Neuron (in vitro differentiated cells): ENCODE measurements at regions not wholly inside any gene's neighbourhood (a gene's known extent, or its start where the extent isn't known, plus 50 kb on each side); places are given as distances from the start of the nearest gene placed in this dataset.
"Not testable (repeated sequence)": the region's sequence is repeated elsewhere in the genome, so short reads cannot be mapped to it uniquely, and the experiment has no call there.

ENCODE experiments used
- H2AFZ ChIP-seq: one replicate; pipeline ENCODE4 v1.6.1; 2013; ENCODE audit warnings: low read depth, mild to moderate bottlenecking, inconsistent platforms, low read length, moderate library complexity
- H3K27me3 ChIP-seq: one replicate; pipeline ENCODE4 v1.6.1; 2013; ENCODE audit warnings: low read length; ENCODE audit not compliant: insufficient read depth
- H3K36me3 ChIP-seq: one replicate; pipeline ENCODE4 v1.6.1; 2013; ENCODE audit warnings: low read length; ENCODE audit not compliant: insufficient read depth
- H3K4me1 ChIP-seq: one replicate; pipeline ENCODE4 v1.6.1; 2013; ENCODE audit warnings: low read length; ENCODE audit not compliant: insufficient read depth
- H3K4me3 ChIP-seq: 2 replicates; pipeline ENCODE4 v1.5.1; 2013; ENCODE audit warnings: mild to moderate bottlenecking, low read length, moderate library complexity
- H3K9me3 ChIP-seq: one replicate; pipeline ENCODE4 v1.6.1; 2013; ENCODE audit warnings: low read length

GRCh38 chr5:142398730-142399055, 73.9 kb upstream of the SPRY4 start:
- H3K27me3 ChIP-seq, result no peaks in the 10 kb centered on the region

DNA sequence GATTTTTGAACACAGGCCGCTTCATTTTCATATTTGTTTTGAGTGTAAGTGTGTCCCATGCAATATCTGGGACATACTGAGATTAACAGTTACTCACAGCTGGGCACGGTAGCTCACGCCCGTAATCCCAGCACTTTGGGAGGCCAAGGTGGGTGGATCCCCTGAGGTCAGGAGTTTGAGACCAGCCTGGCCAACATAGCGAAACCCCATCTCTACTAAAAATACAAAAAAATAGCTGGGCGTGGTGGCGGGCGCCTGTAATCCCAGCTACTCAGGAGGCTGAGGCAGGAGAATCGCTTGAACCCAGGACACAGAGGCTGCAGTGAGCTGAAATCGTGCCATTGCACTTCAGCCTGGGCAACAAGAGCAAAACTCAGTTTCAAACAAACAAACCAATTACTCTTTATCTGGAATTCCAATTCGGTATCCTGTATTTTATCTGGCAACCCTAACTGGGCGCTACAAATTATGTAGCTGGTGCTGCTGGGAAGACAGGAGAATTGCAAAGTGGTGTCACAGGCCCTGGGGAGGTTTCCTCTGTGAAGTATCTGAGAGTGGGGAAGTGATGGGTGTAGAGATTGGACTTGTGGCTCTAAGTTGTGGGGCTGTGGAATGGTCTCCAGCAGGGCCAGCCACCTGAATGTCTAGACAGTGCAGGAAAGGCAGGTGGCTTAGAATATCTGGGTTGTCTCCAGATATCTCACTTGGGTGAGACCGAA, 73.3 kb upstream of the SPRY4 start:
- not testable (repeated sequence) for H3K9me3 ChIP-seq, H3K4me1 ChIP-seq, H2AFZ ChIP-seq, H3K27me3 ChIP-seq, H3K36me3 ChIP-seq, H3K4me3 ChIP-seq

More at GRCh38 chr5:142398730-142399055, 73.9 kb upstream of the SPRY4 start:
- Histone ChIP-seq H3K9me3 (peaks cover 8% of the 10 kb centered on the region), H3K4me3 (no peak overlapping the region), H3K36me3 (no peaks in the 10 kb centered on the region), H2AFZ (no peak overlapping the region), H3K4me1 (no peaks in the 10 kb centered on the region)

DNA sequence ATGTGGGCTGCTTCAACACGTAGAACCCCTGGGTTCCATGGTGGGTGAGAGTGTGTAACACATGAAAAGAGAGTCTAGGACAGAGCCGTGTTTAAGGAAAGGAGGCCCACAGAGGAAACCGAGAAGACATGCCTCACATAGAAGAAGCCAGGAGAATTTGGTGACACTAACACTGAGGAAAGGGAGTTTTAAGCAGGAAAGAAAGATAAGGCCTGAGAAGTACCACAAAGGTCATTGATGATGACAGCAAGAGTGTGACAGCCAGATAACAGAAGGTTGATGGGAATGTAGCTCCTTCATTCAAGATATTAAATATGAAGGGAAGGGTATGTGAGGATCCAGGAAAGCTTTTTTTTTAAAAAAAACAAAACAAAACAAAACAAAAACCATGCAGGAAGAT, 72.4 kb upstream of the SPRY4 start:
- Histone ChIP-seq H3K27me3 (no peaks in the 10 kb centered on the region), H3K9me3 (peaks cover 8% of the 10 kb centered on the region), H3K4me3 (no peak overlapping the region), H3K36me3 (no peaks in the 10 kb centered on the region), H2AFZ (no peak overlapping the region), H3K4me1 (no peaks in the 10 kb centered on the region)

DNA sequence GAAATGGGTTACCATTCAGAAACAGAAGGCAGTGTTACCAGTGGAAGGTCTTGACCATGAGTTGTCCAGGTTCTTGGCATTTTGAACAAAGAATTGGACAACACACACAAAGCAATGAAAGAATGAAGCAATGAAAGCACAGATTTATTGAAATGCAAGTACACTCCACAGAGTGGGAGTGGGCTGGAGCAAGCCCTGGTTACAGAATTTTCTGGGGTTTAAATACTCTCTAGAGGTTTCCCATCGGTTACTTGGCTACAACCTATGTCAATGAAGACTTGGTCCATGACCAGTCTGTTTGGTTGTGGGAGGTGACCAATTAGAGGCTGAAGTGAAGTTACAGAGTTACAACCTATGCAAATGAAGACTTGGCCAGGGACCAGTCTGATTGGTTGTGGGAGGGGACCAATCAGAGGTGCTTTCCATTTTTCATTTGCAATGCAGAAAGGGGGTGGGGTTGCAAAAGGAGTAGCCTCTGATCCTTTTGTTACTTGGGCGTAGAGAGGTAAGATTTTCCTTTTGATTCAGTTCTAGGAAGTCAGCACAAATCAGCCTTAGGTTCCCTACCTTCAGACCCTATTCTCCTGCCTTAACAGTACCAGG, 71.7 kb upstream of the SPRY4 start:
- no peaks in the 10 kb centered on the region for H3K36me3 ChIP-seq
- no peaks in the 10 kb centered on the region for H3K4me1 ChIP-seq
- H3K9me3 ChIP-seq, result peaks cover 8% of the 10 kb centered on the region
- no peak overlapping the region for H3K4me3 ChIP-seq
- H3K27me3 ChIP-seq, result no peaks in the 10 kb centered on the region
- H2AFZ ChIP-seq, result no peak overlapping the region

GRCh38 chr5:142395334-142395733, 70.5 kb upstream of the SPRY4 start:
- Histone ChIP-seq H3K9me3 (peaks cover 8% of the 10 kb centered on the region), H2AFZ (no peak overlapping the region), H3K36me3 (no peaks in the 10 kb centered on the region), H3K4me3 (no peak overlapping the region), H3K4me1 (peaks cover 7% of the 10 kb centered on the region), H3K27me3 (no peaks in the 10 kb centered on the region)

DNA sequence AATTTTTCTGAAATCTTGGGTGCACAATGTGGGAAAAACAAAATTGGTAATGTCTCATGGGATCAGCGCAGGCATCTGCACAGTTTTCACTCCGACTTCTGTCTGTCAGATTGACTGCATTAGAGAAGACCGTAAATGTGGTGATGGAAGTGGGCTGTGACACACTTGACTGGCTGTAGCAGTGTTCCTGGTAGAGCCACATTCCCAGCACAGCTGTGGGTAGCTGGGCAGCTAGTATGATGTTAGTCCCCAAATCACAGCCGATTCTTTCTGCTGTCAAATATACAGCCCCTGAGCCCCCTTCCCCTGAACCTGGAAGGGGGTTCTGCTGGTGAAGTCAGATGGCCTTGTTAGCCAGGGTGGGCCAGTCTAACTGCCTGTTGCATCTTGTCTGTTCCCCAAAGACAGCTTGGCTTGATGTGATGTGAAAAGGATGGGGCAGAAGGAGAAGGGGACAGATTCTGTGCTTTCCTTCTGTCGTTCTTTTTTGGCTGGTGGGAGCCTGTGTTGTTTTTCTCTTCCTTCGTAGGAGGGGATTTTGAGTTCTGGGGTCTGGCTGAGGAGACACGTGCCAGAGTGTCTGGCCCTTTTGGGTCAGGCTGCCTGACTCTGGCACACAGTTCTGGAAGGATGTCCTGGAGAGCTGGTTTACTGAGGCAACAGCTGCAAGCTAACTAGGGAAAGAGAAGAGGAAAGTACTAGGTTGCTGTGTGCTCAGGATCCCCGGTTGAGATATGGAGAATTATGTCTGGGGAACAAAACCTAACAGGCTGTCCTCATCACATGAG, 66.4 kb upstream of the SPRY4 start:
- Histone ChIP-seq H3K4me1 (peaks cover 16% of the 10 kb centered on the region), H3K27me3 (no peaks in the 10 kb centered on the region)

GRCh38 chr5:142390334-142390733, 65.5 kb upstream of the SPRY4 start:
- no peaks in the 10 kb centered on the region for H3K36me3 ChIP-seq
- no peak overlapping the region for H3K4me3 ChIP-seq
- H3K27me3 ChIP-seq, result no peaks in the 10 kb centered on the region
- H3K9me3 ChIP-seq, result no peaks in the 10 kb centered on the region
- H2AFZ ChIP-seq, result peak overlapping the region; percentile 12
- H3K4me1 ChIP-seq, result peaks cover 16% of the 10 kb centered on the region

More for the DNA sequence above, 66.4 kb upstream of the SPRY4 start:
- Histone ChIP-seq H3K4me3 (no peak overlapping the region), H2AFZ (peak overlapping the region; percentile 12), H3K36me3 (no peaks in the 10 kb centered on the region), H3K9me3 (peaks cover 3% of the 10 kb centered on the region)

- no peaks in the 10 kb centered on the region for H3K36me3 ChIP-seq
- no peak overlapping the region for H3K4me3 ChIP-seq
- no peak overlapping the region for H2AFZ ChIP-seq
- H3K4me1 ChIP-seq, result peaks cover 16% of the 10 kb centered on the region
- H3K27me3 ChIP-seq, result no peaks in the 10 kb centered on the region
- no peaks in the 10 kb centered on the region for H3K9me3 ChIP-seq
Measured at GRCh38 chr5:142388696-142389095, 63.9 kb upstream of the SPRY4 start.

DNA sequence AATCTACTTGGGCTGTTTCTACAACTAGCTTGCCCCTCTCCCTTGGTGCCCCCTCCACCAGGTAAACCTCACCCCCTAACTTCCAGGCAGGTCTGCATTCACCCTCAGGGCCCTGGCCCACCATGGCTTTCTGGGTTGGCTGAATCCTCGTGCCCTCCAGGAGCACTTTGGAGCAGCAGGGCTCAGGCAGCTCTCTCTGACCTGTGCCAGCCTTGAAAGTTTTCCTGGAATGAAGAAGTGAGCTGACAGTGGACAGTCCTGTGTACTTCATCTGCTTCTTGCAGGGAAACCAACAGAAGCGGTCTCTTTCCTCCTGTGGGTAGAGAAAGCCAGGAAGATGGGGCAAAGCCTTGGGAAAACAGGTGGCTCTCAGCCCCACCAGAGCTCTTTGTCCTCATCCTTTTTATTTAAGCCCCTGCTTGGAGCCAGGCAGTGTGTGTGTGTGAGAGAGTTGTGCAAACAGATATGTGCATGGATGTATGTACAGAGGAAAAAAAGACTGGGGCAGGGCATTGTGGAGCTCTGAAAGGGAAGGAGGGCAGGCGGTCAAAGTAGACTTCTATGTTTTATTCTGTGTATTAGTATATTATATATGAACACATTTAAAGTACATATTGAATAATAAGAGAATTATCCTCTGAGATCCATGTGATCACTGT, 62.3 kb upstream of the SPRY4 start:
- Histone ChIP-seq H3K27me3 (no peaks in the 10 kb centered on the region), H3K36me3 (no peaks in the 10 kb centered on the region), H3K4me1 (peaks cover 16% of the 10 kb centered on the region), H2AFZ (no peak overlapping the region), H3K9me3 (no peaks in the 10 kb centered on the region), H3K4me3 (no peak overlapping the region)

GRCh38 chr5:142386137-142387023, 61.6 kb upstream of the SPRY4 start:
- Histone ChIP-seq H2AFZ (no peak overlapping the region), H3K4me1 (peaks cover 16% of the 10 kb centered on the region), H3K27me3 (no peaks in the 10 kb centered on the region), H3K36me3 (no peaks in the 10 kb centered on the region), H3K4me3 (no peak overlapping the region), H3K9me3 (no peaks in the 10 kb centered on the region)

GRCh38 chr5:142385194-142385593, 60.4 kb upstream of the SPRY4 start:
- H3K4me3 ChIP-seq, result no peak overlapping the region
- no peak overlapping the region for H2AFZ ChIP-seq
- H3K4me1 ChIP-seq, result peaks cover 8% of the 10 kb centered on the region
- H3K9me3 ChIP-seq, result no peaks in the 10 kb centered on the region
- no peaks in the 10 kb centered on the region for H3K36me3 ChIP-seq
- H3K27me3 ChIP-seq, result no peaks in the 10 kb centered on the region

GRCh38 chr5:142384014-142384413, 59.2 kb upstream of the SPRY4 start:
- no peaks in the 10 kb centered on the region for H3K27me3 ChIP-seq
- no peaks in the 10 kb centered on the region for H3K36me3 ChIP-seq
- H3K4me3 ChIP-seq, result no peak overlapping the region
- no peak overlapping the region for H2AFZ ChIP-seq
- no peaks in the 10 kb centered on the region for H3K9me3 ChIP-seq
- no peaks in the 10 kb centered on the region for H3K4me1 ChIP-seq
